ENCODE measurements at regions not wholly inside any gene's neighbourhood (a gene's known extent, or its start where the extent isn't known, plus 50 kb on each side); places are given as distances from the start of the nearest gene placed in this dataset.

DNA sequence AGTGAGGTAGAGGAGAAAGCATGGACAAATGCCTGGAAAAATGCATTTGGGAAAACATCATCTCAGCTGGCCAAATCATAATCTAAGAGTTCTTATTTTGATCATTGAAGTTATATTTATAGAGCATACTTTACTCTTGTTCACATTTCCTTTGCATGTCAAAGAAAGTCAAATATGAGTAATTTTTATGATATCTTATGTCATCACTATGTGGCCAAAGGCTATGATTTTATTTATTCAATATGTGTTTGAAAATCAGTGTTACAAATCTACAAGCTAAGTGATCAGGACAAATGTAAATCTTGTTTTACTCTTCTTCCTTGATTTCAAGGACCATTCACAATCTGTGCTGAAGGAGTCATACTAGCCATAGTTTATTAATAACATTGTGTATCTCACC lies 237.2 kb upstream of the DPH6 start:
- ChIA-PET RAD21 (ENCODE audit: low non-redundant PET in 1 of 2, low total read pairs in 2 of 2, uncharacterized antibody in 2 of 2, unreplicated experiment in 2 of 2) (no interaction called here), POLR2A (no interaction called here), CTCF (no interaction called here)
- H3K4me2 ChIP-seq (ENCODE audit: low read length), result no peak overlapping the region
- ATAC-seq (no peak), DNase-seq (ENCODE audit: low read depth, low spot score) (no peak)
- no TSS peak for BruUV-seq (replicated peaks)
- H3K79me2 ChIP-seq (ENCODE audit: insufficient read depth, low read length), result no peaks in the 10 kb centered on the region
- H3K9me3 ChIP-seq (ENCODE audit: control insufficient read depth in 1 of 2, insufficient read depth in 1 of 2, low read depth in 1 of 2, low read length in 2 of 2), result no peaks in the 10 kb centered on the region
- H3K4me3 ChIP-seq (replicated peaks in 1 of 2; ENCODE audit: low read depth in 1 of 2, low read length in 2 of 2), result no peak overlapping the region
- H3K4me1 ChIP-seq (ENCODE audit: control insufficient read depth in 1 of 2, insufficient read depth in 2 of 2, low read length in 2 of 2), result 0 out of 4 replicates have a peak, but pooled peaks cover 0 to 3% of the 10 kb centered on the region in 2 experiments
- no peaks in the 10 kb centered on the region for H3K36me3 ChIP-seq (ENCODE audit: control insufficient read depth in 1 of 2, insufficient read depth in 2 of 2, low read length in 2 of 2)
- H2AFZ ChIP-seq (ENCODE audit: low read depth, low read length, poor library complexity, severe bottlenecking), result no peak overlapping the region
- intact Hi-C loops (cut with micrococcal nuclease), result no loop called here
- H3K27me3 ChIP-seq (ENCODE audit: insufficient read depth, low read length), result no peaks in the 10 kb centered on the region
- no peaks in the 10 kb centered on the region for H4K20me1 ChIP-seq (ENCODE audit: insufficient read depth)
- no peak overlapping the region for H3K27ac ChIP-seq (ENCODE audit: low read depth, low read length)
- H3K9me2 ChIP-seq (ENCODE audit: insufficient read depth), result no peaks in the 10 kb centered on the region
- no peak overlapping the region for H3K9ac ChIP-seq (ENCODE audit: low read length)
- TF ChIP-seq REST (IDR thresholded peaks at IDR 0.05; ENCODE audit: low read depth) (no peak), EZH2 (IDR thresholded peaks at IDR 0.05) (no peak), MAX (IDR thresholded peaks at IDR 0.05) (no peak), JUND (IDR thresholded peaks at IDR 0.05) (no peak), RAD21 (IDR thresholded peaks at IDR 0.05; ENCODE audit: low read depth) (no peak)

DNA sequence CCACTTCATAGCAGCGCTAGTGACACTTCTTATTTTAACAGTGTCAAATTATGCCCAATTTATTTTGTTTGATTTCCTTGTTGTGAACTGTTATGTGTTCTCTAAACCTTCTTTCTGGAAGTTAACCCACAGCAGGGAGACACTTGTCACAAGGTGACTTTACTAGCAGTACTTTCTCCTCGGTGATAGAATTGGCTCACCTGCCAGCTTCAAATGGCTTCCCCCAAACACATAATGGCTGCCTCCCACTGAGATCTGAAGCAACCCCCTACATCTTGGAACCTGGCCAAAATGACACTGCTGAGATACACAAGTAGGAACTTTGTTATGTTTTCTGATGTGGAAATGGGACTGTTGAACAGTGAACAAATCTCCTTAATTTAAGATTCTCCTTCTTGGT lies 238.8 kb upstream of the DPH6 start:
- Histone ChIP-seq H3K36me3 (ENCODE audit: control insufficient read depth in 1 of 2, insufficient read depth in 2 of 2, low read length in 2 of 2) (no peaks in the 10 kb centered on the region), H3K9ac (ENCODE audit: low read length) (no peak overlapping the region), H2AFZ (ENCODE audit: low read depth, low read length, poor library complexity, severe bottlenecking) (no peak overlapping the region), H4K20me1 (ENCODE audit: insufficient read depth) (no peaks in the 10 kb centered on the region), H3K9me3 (ENCODE audit: control insufficient read depth in 1 of 2, insufficient read depth in 1 of 2, low read depth in 1 of 2, low read length in 2 of 2) (no peaks in the 10 kb centered on the region), H3K4me2 (ENCODE audit: low read length) (no peak overlapping the region), H3K9me2 (ENCODE audit: insufficient read depth) (no peaks in the 10 kb centered on the region), H3K79me2 (ENCODE audit: insufficient read depth, low read length) (no peaks in the 10 kb centered on the region), H3K4me1 (ENCODE audit: control insufficient read depth in 1 of 2, insufficient read depth in 2 of 2, low read length in 2 of 2) (0 out of 4 replicates have a peak, but pooled peaks cover 0 to 3% of the 10 kb centered on the region in 2 experiments), H3K27me3 (ENCODE audit: insufficient read depth, low read length) (no peaks in the 10 kb centered on the region), H3K4me3 (replicated peaks in 1 of 2; ENCODE audit: low read depth in 1 of 2, low read length in 2 of 2) (no peak overlapping the region), H3K27ac (ENCODE audit: low read depth, low read length) (no peak overlapping the region)
- ATAC-seq (no peak), DNase-seq (ENCODE audit: low read depth, low spot score) (no peak)
- intact Hi-C loops (cut with micrococcal nuclease), result no loop called here
- POLR2A ChIA-PET, result no interaction called here
- CTCF ChIA-PET, result no interaction called here
- TF ChIP-seq FOSL1 (IDR thresholded peaks at IDR 0.05; ENCODE audit: low read depth) (no peak), CEBPB (IDR thresholded peaks at IDR 0.05; ENCODE audit: low read depth) (no peak), EZH2phosphoT487 (IDR thresholded peaks at IDR 0.05; ENCODE audit: borderline replicate concordance) (no peak), YY1 (IDR thresholded peaks at IDR 0.05; ENCODE audit: extremely low read depth, insufficient replicate concordance, low read depth, low read length) (peak; percentile 22), SIN3A (IDR thresholded peaks at IDR 0.05; ENCODE audit: low read depth) (no peak), EZH2 (IDR thresholded peaks at IDR 0.05) (no peak), ATF3 (IDR thresholded peaks at IDR 0.05) (no peak), JUND (IDR thresholded peaks at IDR 0.05) (no peak), ELF1 (IDR thresholded peaks at IDR 0.05; ENCODE audit: borderline replicate concordance, low read depth) (no peak)
- no TSS peak for BruUV-seq (replicated peaks)
- RAD21 ChIA-PET (ENCODE audit: low non-redundant PET in 1 of 2, low total read pairs in 2 of 2, uncharacterized antibody in 2 of 2, unreplicated experiment in 2 of 2), result no interaction called here

All from HCT116 (cell line).